ENCODE measurements at regions not wholly inside any gene's neighbourhood (a gene's known extent, or its start where the extent isn't known, plus 50 kb on each side); places are given as distances from the start of the nearest gene placed in this dataset.
A peak's percentile ranks its signal among the peaks of the same experiment; 100 is the strongest.

GRCh38 chr2:16538707-16539106 lies 126.9 kb downstream of the CYRIA start:
- no peak overlapping the region for H3K27ac ChIP-seq
- no peaks in the 10 kb centered on the region for H3K27me3 ChIP-seq
- no peaks in the 10 kb centered on the region for H3K36me3 ChIP-seq (replicated peaks in 1 of 2)
- no peaks in the 10 kb centered on the region for H3K9me3 ChIP-seq (replicated peaks in 1 of 3)
- WGBS, 4 donors = 41 to 69% (median 57%) methylated on average over 3 of the region's 3 CpGs
- intact Hi-C loops (cut with DNase I) = no loop called here
- no peaks in the 10 kb centered on the region for H3K4me1 ChIP-seq (replicated peaks in 1 of 2)
- DNase-seq = no peak
- no peak for TF ChIP-seq POLR2A (IDR thresholded peaks at IDR 0.05)
- TF ChIP-seq CTCF (IDR thresholded peaks at IDR 0.05) = no peak
- H3K4me3 ChIP-seq = no peak overlapping the region

GRCh38 chr2:16537347-16537746 lies 128.3 kb downstream of the CYRIA start:
- Histone ChIP-seq H3K4me1 (replicated peaks in 1 of 2) (no peaks in the 10 kb centered on the region), H3K27me3 (no peaks in the 10 kb centered on the region), H3K36me3 (replicated peaks in 1 of 2) (no peaks in the 10 kb centered on the region), H3K9me3 (replicated peaks in 1 of 3) (no peaks in the 10 kb centered on the region), H3K4me3 (no peak overlapping the region), H3K27ac (no peak overlapping the region)
- intact Hi-C loops (cut with DNase I) = no loop called here
- no peak for DNase-seq
- TF ChIP-seq CTCF (IDR thresholded peaks at IDR 0.05) (no peak), POLR2A (IDR thresholded peaks at IDR 0.05) (no peak)
- WGBS, 4 donors = 70 to 82% (median 80%) methylated on average over 5 of the region's 5 CpGs

GRCh38 chr2:16526193-16526592 lies 139.4 kb downstream of the CYRIA start:
- Histone ChIP-seq H3K27ac (no peak overlapping the region), H3K36me3 (replicated peaks in 1 of 2) (no peaks in the 10 kb centered on the region), H3K9me3 (replicated peaks in 1 of 3) (no peaks in the 10 kb centered on the region), H3K4me3 (no peak overlapping the region), H3K27me3 (no peaks in the 10 kb centered on the region), H3K4me1 (replicated peaks in 1 of 2) (no peaks in the 10 kb centered on the region)
- intact Hi-C loops (cut with DNase I) = no loop called here
- TF ChIP-seq CTCF (IDR thresholded peaks at IDR 0.05) = no peak
- TF ChIP-seq POLR2A (IDR thresholded peaks at IDR 0.05) = no peak
- no peak for DNase-seq
- WGBS, 4 donors = 45 to 63% (median 53%) methylated on average over 1 of the region's 1 CpG

GRCh38 chr2:16525265-16525887 lies 140.3 kb downstream of the CYRIA start:
- peak in 2 of 7 donors; percentile 22 to 36 for DNase-seq

More at GRCh38 chr2:16525265-16525887, 140.3 kb downstream of the CYRIA start:
- Histone ChIP-seq H3K4me1 (replicated peaks in 1 of 2) (no peaks in the 10 kb centered on the region), H3K36me3 (replicated peaks in 1 of 2) (no peaks in the 10 kb centered on the region), H3K27ac (no peak overlapping the region), H3K4me3 (no peak overlapping the region), H3K27me3 (no peaks in the 10 kb centered on the region), H3K9me3 (replicated peaks in 1 of 3) (no peaks in the 10 kb centered on the region)
- TF ChIP-seq POLR2A (IDR thresholded peaks at IDR 0.05) = no peak
- peak in 4 of 6 experiments; percentile 27 to 47 (median 36) for TF ChIP-seq CTCF (IDR thresholded peaks at IDR 0.05)
- WGBS, 4 donors = 77 to 81% (median 80%) methylated on average over 15 of the region's 15 CpGs
- intact Hi-C loops (cut with DNase I) = no loop called here
